GM21576 (cell line): ENCODE measurements at regions not wholly inside any gene's neighbourhood (a gene's known extent, or its start where the extent isn't known, plus 50 kb on each side); places are given as distances from the start of the nearest gene placed in this dataset.

Experiments used
- ATAC-seq: cut with Tn5 transposase; IDR thresholded peaks from one replicate; pipeline ENCODE4 v1.9.1; 2021; ENCODE audit warnings: mild to moderate bottlenecking, moderate library complexity; ENCODE audit not compliant: unreplicated experiment

DNA sequence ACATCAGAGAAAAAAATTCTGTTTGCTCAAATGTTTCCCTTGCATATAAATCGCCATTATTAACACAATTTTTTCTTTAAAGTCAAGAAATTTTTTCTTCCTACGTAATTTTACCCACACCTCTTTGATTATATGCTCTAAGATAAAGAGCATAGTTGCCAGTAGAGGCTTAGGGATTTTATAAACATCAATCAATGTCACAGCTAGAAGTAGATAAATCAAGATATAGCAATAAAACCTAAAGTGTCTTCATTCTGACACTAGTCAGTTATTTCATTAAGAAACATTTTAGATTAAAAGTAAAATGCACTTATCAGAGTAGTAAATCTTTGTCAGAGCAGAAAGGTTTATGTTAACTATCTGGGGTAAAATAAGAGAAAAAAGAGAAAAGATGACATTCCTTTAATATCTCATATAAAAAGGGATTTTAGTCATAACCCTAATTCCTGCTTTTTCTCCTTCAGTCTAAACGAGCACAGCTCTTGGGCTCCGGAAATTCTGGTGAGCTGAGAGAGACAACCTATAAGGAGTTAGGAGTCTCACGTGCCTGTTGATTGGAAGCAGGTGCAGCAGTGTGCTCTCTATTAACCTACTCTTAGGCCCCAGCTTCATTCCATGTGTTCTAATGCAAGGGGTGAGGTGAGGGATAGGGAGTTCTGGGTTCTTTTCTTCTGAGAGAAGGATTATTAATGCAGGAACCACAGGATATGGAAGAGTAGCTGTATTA, 172.4 kb upstream of the GULP1 start:
- ATAC-seq, result no peak

DNA sequence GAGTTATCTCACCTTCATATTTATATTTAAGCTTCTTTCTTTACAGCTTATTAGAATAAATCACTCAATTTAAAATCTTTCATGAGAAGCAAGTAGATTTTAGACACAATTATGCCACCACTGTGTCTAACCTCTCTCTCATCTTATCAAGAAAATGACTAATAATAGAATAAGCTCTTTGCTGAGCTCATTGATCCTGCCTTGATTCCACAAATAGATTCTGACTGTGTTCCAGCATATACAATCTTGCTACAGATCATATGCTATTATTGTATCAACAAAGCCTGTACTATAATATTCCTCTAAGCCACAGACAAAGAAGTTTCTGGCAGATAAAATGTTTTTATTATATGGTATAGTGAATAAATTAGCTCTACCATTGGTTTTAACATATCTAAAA, 168.7 kb upstream of the GULP1 start:
- ATAC-seq, result no peak

- no peak for ATAC-seq
Observed at GRCh38 chr2:188129677-188130076, 162.0 kb upstream of the GULP1 start.

GRCh38 chr2:188130317-188130716, 161.4 kb upstream of the GULP1 start:
- ATAC-seq, result no peak

DNA sequence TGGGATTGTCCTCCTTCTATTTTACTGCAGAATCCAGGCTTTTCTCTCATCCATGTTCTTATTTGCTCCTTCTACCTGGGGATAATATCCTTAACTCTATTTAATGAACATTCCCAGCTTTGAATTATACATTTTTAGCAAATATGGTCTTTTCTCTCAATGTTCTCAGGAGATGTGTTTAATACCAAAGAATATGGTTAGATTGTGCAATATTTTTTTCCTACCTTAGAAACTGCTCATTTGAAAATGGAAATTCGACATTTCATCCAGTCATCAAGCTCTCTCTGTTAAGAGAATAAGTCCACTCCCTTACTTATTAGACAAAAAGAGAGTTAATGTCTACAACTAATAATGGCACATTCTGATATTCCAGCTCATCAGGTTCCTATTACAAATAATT, 160.4 kb upstream of the GULP1 start:
- no peak for ATAC-seq

DNA sequence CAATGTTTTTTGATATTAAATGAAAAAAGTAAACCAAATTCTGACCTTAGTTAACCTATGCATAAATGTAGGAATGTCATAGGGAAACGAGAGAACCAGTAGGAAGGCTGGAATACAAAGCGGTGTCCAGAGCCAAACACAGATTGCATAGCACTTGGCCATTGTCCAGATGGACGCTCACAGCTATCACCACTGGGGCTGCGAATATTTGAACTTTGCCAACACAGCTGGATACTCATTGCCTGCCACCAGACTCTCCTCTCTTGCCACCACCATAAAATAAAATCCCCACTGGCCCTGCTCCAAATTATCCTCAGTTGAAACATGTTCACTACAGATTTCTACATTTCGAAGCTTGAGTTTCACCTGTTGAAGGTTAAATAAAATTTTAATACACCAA, 159.3 kb upstream of the GULP1 start:
- ATAC-seq, result no peak

- no peak for ATAC-seq
Observed at GRCh38 chr2:188134241-188134640, 157.4 kb upstream of the GULP1 start.

- ATAC-seq, result no peak
Observed at GRCh38 chr2:188138313-188138712, 153.4 kb upstream of the GULP1 start.

DNA sequence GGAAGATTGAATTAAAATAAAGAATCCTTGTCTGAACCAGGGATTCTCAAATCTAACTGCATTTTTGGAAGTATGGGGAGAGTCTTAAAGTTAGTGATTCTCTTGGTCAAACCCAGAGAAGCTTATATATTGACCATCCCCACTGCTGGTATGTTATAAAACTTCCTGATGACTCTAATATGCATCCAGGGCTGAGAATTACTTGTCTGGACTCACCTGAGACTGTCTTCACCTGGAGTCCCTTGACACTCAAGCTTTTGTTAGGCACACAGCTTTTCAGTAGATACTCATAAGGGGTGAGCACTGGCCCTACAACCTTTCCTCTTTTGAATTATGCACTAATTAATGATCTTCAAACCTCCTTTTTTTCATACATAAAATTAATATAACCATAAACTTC, 149.6 kb upstream of the GULP1 start:
- no peak for ATAC-seq

DNA sequence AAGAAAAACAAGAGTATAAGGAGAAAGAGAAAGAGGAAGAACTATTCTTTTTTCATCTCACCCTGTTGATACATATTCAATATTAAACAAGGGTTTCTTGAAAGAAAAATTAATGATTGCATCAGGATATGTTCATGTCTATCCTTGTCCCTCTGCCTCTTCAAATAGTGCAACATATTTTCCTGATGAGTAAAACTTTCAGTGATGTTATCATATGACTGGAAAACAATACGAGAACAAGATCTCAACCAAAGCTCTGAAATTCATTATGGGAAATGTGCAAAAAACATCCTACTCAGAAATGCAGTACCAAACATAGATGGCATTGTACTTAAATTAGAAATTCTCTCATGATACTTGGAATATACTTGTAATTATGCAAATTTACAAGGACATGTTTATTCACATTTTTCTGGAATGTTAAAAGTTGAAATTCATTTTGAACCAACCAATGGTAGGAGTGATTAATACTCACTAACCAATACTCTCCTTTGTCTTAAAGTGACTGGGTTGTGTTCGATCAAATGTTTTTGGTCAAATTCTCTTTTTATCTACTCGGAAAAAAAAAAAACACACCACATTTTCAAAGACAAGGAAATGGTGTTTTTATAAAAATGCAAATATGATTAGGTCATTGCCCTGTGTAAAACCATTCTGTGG, 148.9 kb upstream of the GULP1 start:
- ATAC-seq, result no peak

DNA sequence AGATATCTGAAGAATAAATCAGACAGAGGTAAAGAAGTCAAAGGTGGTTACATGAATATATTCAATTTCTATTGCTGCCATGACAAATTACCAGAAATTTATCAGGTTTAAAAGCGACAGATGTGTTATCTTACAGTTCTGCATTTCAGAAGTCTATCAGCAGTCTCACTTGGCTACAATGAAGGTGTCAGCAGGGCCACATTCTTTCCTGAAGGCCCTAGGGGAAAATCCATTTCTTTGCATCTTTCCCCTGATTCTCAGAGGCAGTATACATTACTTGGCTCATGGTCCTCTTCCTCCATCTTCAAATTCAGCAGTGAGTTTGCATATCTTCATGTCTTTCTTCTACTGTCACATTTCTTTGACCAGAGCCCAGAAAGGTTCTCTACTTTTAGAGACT, 145.8 kb upstream of the GULP1 start:
- no peak for ATAC-seq

- ATAC-seq, result no peak
Observed at GRCh38 chr2:188146888-188147287, 144.8 kb upstream of the GULP1 start.

GRCh38 chr2:188151670-188152069, 140.0 kb upstream of the GULP1 start:
- ATAC-seq, result no peak

DNA sequence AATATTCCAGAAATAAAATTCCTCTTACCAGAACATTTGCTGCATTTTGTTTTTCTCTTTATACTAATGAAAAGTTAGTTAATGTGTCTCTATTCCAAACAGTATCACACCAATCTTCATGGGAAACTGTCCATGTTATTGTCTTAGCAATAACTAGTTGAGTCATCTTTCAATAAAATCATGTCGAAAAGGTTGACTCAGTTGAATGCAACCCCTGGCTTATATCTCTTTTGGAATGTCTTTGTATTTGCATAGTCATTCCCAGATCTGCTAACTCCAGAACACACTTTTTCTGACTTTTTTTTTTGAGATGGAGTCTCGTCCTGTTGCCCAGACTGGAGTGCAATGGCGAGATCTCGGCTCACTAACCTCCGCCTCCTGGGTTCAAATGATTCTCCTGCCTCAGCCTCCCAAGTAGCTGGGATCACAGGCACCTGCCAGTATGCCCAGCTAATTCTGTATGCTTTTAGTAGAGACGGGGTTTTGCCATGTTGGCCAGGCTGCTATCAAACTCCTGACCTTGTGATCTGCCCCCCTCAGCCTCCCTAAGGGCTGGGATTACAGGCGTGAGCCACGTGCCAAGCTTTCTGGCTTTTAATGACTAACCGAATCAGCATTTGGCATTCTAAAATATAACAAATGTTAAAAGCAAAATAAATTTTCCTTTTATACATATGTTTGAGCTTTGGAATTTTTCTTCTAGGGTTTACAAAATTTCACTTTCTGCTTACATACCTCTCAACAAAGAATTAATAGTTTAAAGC, 133.2 kb upstream of the GULP1 start:
- ATAC-seq, result no peak

- ATAC-seq, result no peak
Observed at GRCh38 chr2:188159484-188159883, 132.2 kb upstream of the GULP1 start.

- ATAC-seq, result no peak
Observed at GRCh38 chr2:188170356-188170755, 121.3 kb upstream of the GULP1 start.

- no peak for ATAC-seq
Observed at GRCh38 chr2:188176620-188177019, 115.1 kb upstream of the GULP1 start.

DNA sequence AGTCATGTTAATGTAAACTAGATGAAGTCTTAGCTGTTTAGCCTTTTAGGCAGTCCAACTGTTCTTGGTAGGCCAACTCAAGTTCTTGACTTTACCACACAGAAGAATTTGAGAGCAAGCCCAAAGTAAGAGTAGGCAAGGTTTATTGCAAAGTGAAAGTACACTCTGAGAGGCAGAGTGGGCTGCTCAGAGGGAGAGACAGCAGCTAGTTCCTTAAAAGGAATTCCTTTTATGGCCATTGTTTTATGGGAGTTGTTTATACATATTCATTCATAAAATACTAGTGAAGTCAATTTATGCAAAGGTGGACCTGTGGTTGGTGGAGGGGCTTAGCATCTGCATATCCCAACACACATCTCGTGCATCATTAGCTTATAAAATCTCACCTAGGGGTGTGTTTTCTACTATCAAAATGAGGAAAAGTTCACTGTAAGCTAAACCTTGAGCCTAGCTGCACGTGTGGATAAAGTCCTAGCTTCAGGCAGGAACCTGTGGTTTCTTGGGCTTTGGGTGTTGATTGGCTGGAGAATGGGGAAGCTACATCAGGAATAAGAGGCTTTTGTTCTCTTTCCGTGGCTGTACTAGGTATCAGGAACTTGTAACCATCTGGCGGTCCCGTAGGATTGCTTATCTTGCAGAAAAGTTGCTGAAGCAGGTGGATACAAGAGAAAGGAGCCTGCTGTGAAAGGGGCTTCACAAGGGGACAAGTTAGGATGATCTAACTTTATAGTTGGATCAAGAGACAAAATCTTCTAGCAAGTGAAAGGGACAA, 110.4 kb upstream of the GULP1 start:
- ATAC-seq, result no peak

GRCh38 chr2:188181884-188182283, 109.8 kb upstream of the GULP1 start:
- no peak for ATAC-seq

- ATAC-seq, result no peak
Observed at GRCh38 chr2:188187726-188188125, 103.9 kb upstream of the GULP1 start.

- no peak for ATAC-seq
Observed at GRCh38 chr2:188189356-188189755, 102.3 kb upstream of the GULP1 start.
